K562 (cell line): ENCODE measurements at regions not wholly inside any gene's neighbourhood (a gene's known extent, or its start where the extent isn't known, plus 50 kb on each side); places are given as distances from the start of the nearest gene placed in this dataset.

Experiments used
- ATAC-seq: fragments of 200-7000 bp; cut with Tn5 transposase; 3 replicates; pipeline ENCODE4 v1.9.1; 2020; ENCODE audit warnings: moderate library complexity
- BruUV-seq: library from RNA; stranded (reverse); fragments of 400-500 nt; replicated peaks from 2 replicates; lab custom pipeline; 2021; lab: Mats Ljungman, UMichigan
- CTCF ChIA-PET: fragments of 300-600 bp; formaldehyde crosslinking; extraction: SDS; loops from one replicate; lab custom pipeline; 2021; ENCODE audit warnings: low intra/inter-chr PET ratio; lab: Yijun Ruan, JAX
- POLR2A ChIA-PET: fragments of 300-600, 350-650 bp; sonication (Branson Sonifier 250); formaldehyde crosslinking; extraction: SDS; loops from one replicate; lab custom pipeline; 2021; ENCODE audit warnings: antibody characterized with exemption, inconsistent platforms; lab: Yijun Ruan, JAX
- DNase-seq, 4 experiments: peaks; one replicate each; pipeline versions ENCODE4 v3.0.0 to v3.0.0-alpha.2; 2011 to 2018; ENCODE audit warnings: low spot score in 3 of 4, mixed read lengths in 3 of 4; ENCODE audit errors: extremely low read depth in 1 of 4
- FAIRE-seq: peaks from 2 replicates; lab custom pipeline; 2011; peaks lifted over from hg19 to GRCh38; lab: Jason Lieb, UNC
- H2AFZ ChIP-seq: 2 replicates; pipeline ENCODE4 v1.6.0; 2011; ENCODE audit warnings: low read depth, low read length, control low read depth, inconsistent platforms
- H3K27ac ChIP-seq: fragments of 200-600 bp; 3 replicates; pipeline ENCODE4 v1.8.0; 2011; ENCODE audit warnings: low read depth, mild to moderate bottlenecking, control low read depth, inconsistent platforms, low read length, moderate library complexity, mixed read lengths; ENCODE audit errors: extremely low read depth
- H3K27me3 ChIP-seq, 2 experiments: fragments of 300-600 bp in 1 of 2; 2 replicates in 1 of 2; 3 replicates in 1 of 2; pipeline versions ENCODE4 v1.6.0 to v1.8.0; 2011; ENCODE audit warnings: inconsistent platforms in 2 of 2, low read length in 2 of 2, mild to moderate bottlenecking in 1 of 2, mixed read lengths in 1 of 2, moderate library complexity in 1 of 2; ENCODE audit not compliant: control insufficient read depth in 2 of 2, insufficient read depth in 2 of 2
- H3K36me3 ChIP-seq: fragments of 300-600 bp; 3 replicates; pipeline ENCODE4 v1.8.0; 2011; ENCODE audit warnings: mild to moderate bottlenecking, low read length, inconsistent platforms; ENCODE audit not compliant: control insufficient read depth, insufficient read depth
- H3K4me1 ChIP-seq, 2 experiments: fragments of 200-600 bp in 1 of 2; replicated peaks in 1 of 2; 2 replicates in 1 of 2; 3 replicates in 1 of 2; pipeline versions ENCODE4 v1.5.1 to v1.8.0; 2011; ENCODE audit warnings: inconsistent platforms in 2 of 2, low read length in 2 of 2, mild to moderate bottlenecking in 1 of 2, mixed read lengths in 1 of 2, moderate library complexity in 1 of 2; ENCODE audit not compliant: control insufficient read depth in 2 of 2, insufficient read depth in 2 of 2
- H3K4me2 ChIP-seq: 2 replicates; pipeline ENCODE4 v1.6.1; 2011; ENCODE audit warnings: low read length, control low read depth, inconsistent platforms, mixed read lengths; ENCODE audit not compliant: insufficient read depth
- H3K4me3 ChIP-seq: fragments of 200-600 bp; sonication (generic), shearing (Covaris generic); 2 replicates; pipeline ENCODE4 v1.5.1; 2016; ENCODE audit warnings: control low read depth, inconsistent platforms
- H3K79me2 ChIP-seq: fragments of 200-600 bp; 3 replicates; pipeline ENCODE4 v1.8.0; 2011; ENCODE audit warnings: low read length, inconsistent platforms; ENCODE audit not compliant: control insufficient read depth, insufficient read depth
- H3K9ac ChIP-seq, 2 experiments: 2 replicates each; pipeline versions ENCODE4 v1.6.0 to v1.6.1; 2011; ENCODE audit warnings: low read depth in 2 of 2, low read length in 2 of 2, control low read depth in 1 of 2, inconsistent platforms in 1 of 2, mild to moderate bottlenecking in 1 of 2, mixed read lengths in 1 of 2; ENCODE audit not compliant: insufficient read depth in 1 of 2
- H3K9me1 ChIP-seq: one replicate; pipeline ENCODE4 v1.6.0; 2011; ENCODE audit warnings: inconsistent platforms, mild to moderate bottlenecking, low read length, moderate library complexity; ENCODE audit not compliant: control insufficient read depth, insufficient read depth
- H3K9me3 ChIP-seq: replicated peaks from 2 replicates; pipeline ENCODE4 v1.5.1; 2011; ENCODE audit warnings: low read depth, low read length, inconsistent platforms; ENCODE audit not compliant: control insufficient read depth, insufficient read depth
- H4K20me1 ChIP-seq: replicated peaks from 2 replicates; pipeline ENCODE4 v1.6.1; 2011; ENCODE audit warnings: low read length, inconsistent platforms, mixed read lengths; ENCODE audit not compliant: control insufficient read depth, insufficient read depth
- BRD9 ChIP-seq: fragments of 450-650 bp; IDR thresholded peaks from 2 replicates; pipeline ENCODE4 v1.6.1; 2018; ENCODE audit warnings: low read depth; ENCODE audit not compliant: partially characterized antibody
- CBFB ChIP-seq: sonication (generic); formaldehyde crosslinking; IDR thresholded peaks from 2 replicates; pipeline ENCODE4 v1.4.0; 2020; ENCODE audit warnings: mild to moderate bottlenecking, missing genetic modification reagents
- FIP1L1 ChIP-seq: fragments of 200-400 bp; formaldehyde crosslinking; IDR thresholded peaks from 2 replicates; pipeline ENCODE4 v1.6.1; 2018; ENCODE audit warnings: mild to moderate bottlenecking, low read depth, low read length; ENCODE audit not compliant: poor library complexity, severe bottlenecking
- KDM4B ChIP-seq, 2 experiments: fragments of 450-650 bp in 1 of 2; sonication (generic) in 1 of 2; IDR thresholded peaks; 2 replicates each; pipeline ENCODE4 v1.6.1; 2016 to 2017; ENCODE audit warnings: borderline replicate concordance in 2 of 2, antibody characterized with exemption in 1 of 2, low read depth in 1 of 2, mild to moderate bottlenecking in 1 of 2
- MAFF ChIP-seq: IDR thresholded peaks from 2 replicates; pipeline ENCODE4 v1.6.1; 2012; ENCODE audit warnings: low read length, improper control_type of control experiment
- STAG1 ChIP-seq: sonication (generic); formaldehyde crosslinking; IDR thresholded peaks from 2 replicates; pipeline ENCODE4 v1.5.0; 2020; ENCODE audit warnings: missing genetic modification reagents, borderline replicate concordance
- ZC3H4 ChIP-seq: sonication (generic); formaldehyde crosslinking; IDR thresholded peaks from 2 replicates; pipeline ENCODE4 v1.9.0; 2021; ENCODE audit warnings: missing genetic modification reagents, borderline replicate concordance
- WGBS: fragments of 100-300 bp; shearing (Covaris generic); methylation state at CpG from one replicate; pipeline ENCODE4 v1.1.6; 2016; ENCODE audit warnings: low coverage, mixed read lengths; ENCODE audit not compliant: insufficient coverage; ENCODE audit errors: missing lambda C conversion rate; 5-methylcytosine and 5-hydroxymethylcytosine counted together
- in situ Hi-C: fragments of 300-500 bp; cut with MboI; formaldehyde crosslinking; loops from 4 replicates; pipeline ENCODE4 v1.15.0; 2018; ENCODE audit warnings: inconsistent platforms, mixed read lengths
- intact Hi-C: fragments of 100-400 bp; cut with micrococcal nuclease; formaldehyde crosslinking; loops from 2 replicates; pipeline ENCODE4 v1.14.2; 2022
- TF ChIP-seq, protein P1 (sequence below): sonication (generic); formaldehyde crosslinking; IDR thresholded peaks from 2 replicates; pipeline ENCODE4 v1.8.0; 2022; ENCODE audit warnings: mild to moderate bottlenecking, missing genetic modification reagents

DNA sequence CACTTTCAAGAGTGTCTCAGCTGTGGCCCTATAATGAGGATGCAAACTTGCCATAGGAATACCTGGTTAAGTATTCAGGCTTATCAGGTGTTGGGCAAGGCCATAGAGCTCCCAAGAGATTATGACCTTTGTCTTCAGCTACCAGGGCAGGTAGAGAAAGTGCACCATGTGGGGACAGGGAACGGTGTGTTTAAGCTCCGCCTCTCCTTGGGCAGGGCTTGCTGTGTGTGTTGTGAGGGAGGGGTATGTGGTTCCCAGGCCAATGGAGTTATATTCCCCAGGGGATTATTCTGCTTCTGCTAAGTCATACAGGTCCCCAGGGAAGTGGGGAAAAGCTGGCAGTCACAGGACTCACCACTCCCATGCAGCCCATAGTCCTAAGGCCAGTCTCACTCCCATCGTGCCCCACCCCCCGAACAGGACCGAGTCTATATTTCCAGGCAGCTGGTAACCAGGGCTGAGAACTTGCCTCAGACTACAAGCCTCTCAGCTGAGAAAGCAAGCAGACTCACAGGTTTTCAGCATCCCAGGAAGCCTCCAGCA, 660.2 kb downstream of the HTR1B start:
- Histone ChIP-seq H3K4me3 (no peak overlapping the region), H3K79me2 (no peaks in the 10 kb centered on the region), H3K4me2 (no peak overlapping the region), H3K9me1 (no peaks in the 10 kb centered on the region), H3K27me3 (no peaks in the 10 kb centered on the region), H3K4me1 (no peaks in the 10 kb centered on the region), H3K9me3 (no peaks in the 10 kb centered on the region), H4K20me1 (no peaks in the 10 kb centered on the region), H2AFZ (no peak overlapping the region), H3K36me3 (no peaks in the 10 kb centered on the region), H3K27ac (no peak overlapping the region), H3K9ac (no peak overlapping the region)
- in situ Hi-C loops, result no loop called here
- DNase-seq (no peak), ATAC-seq (no peak), FAIRE-seq (no peak)
- intact Hi-C loops, result no loop called here
- CTCF ChIA-PET, result no interaction called here
- no TSS peak for BruUV-seq
- POLR2A ChIA-PET, result no interaction called here
- no peak for TF ChIP-seq STAG1 (CRISPR knock-in tag)
- TF ChIP-seq, protein P1, sequence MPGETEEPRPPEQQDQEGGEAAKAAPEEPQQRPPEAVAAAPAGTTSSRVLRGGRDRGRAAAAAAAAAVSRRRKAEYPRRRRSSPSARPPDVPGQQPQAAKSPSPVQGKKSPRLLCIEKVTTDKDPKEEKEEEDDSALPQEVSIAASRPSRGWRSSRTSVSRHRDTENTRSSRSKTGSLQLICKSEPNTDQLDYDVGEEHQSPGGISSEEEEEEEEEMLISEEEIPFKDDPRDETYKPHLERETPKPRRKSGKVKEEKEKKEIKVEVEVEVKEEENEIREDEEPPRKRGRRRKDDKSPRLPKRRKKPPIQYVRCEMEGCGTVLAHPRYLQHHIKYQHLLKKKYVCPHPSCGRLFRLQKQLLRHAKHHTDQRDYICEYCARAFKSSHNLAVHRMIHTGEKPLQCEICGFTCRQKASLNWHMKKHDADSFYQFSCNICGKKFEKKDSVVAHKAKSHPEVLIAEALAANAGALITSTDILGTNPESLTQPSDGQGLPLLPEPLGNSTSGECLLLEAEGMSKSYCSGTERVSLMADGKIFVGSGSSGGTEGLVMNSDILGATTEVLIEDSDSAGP (CRISPR knock-in tag), result no peak
- TF ChIP-seq KDM4B (IDR thresholded peaks at IDR 0.05; ENCODE audit: borderline replicate concordance in 2 of 2, low read depth in 1 of 2), result no peak
- no peak for TF ChIP-seq ZC3H4
- TF ChIP-seq FIP1L1, result no peak
- TF ChIP-seq MAFF, result no peak
- TF ChIP-seq CBFB (CRISPR knock-in tag), result no peak
- TF ChIP-seq BRD9, result no peak
- WGBS, result 3% methylated on average over 5 of the region's 5 CpGs
